ENCODE measurements at regions not wholly inside any gene's neighbourhood (a gene's known extent, or its start where the extent isn't known, plus 50 kb on each side); places are given as distances from the start of the nearest gene placed in this dataset.

GRCh38 chr21:18191139-18191538 is 53.5 kb upstream of the CHODL start:
- DNase-seq: no peak

- no peak for DNase-seq
Observed at GRCh38 chr21:18178509-18178908, 66.1 kb upstream of the CHODL start.

DNA sequence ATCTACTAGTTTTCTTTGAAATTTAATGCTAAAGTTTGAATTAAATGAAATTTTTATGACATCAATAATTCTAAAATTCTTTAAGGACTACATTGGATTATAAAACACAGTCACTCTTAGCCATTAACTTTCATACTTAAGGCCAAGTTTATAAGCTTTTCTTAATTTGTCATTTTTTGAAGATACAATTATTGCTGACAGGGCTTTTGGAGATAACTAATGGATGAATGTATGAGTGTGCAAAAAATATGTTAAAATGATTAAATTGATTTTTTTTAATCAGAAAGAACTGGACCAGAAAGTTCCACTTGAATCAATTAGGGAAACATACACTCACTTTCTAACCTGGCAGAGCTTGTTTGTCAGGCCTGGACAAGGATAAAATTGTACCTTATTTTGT is 70.3 kb upstream of the CHODL start:
- no peak for DNase-seq

- DNase-seq: no peak
Observed at GRCh38 chr21:18170829-18171228, 73.8 kb upstream of the CHODL start.

DNA sequence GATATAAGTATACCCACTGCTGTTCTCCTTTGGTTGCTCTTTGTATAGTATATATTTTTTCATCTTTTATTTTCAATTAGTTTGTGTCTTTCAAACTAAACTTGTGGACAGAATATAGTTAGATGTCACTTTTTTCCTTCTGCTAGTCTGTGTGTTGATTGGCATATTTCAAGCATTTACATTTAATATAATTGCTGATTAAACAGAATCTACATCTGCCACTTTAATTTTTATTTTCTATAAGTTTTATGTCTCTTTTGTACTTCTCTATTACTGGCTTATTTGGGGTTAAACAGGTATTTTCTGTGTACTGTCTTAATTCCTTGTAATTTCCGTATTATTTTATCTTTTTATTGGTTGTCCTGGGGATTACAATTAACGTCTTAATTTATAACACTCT is 74.4 kb upstream of the CHODL start:
- DNase-seq: no peak

DNA sequence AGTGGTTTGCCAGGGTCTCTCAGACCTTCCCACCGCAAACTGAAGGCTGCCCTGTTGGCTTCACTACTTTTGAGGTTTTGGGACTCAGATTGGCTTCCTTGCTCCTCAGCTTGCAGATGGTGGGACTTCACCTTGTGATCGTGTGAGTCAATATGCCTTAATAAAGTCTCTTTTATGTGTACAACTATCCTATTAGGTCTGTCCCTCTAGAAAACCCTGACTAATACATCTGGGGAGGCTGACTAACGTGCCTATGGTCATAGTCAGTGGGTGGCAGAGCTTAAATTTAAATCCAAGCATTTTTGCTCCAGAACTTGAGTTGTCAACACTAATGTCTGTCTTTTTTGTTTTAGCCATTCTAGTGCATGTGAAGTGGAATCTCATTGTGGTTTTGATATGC is 76.5 kb upstream of the CHODL start:
- DNase-seq: no peak

- DNase-seq: peak; percentile 4
Observed at GRCh38 chr21:18164933-18165332, 79.7 kb upstream of the CHODL start.

GRCh38 chr21:18164483-18164882 is 80.2 kb upstream of the CHODL start:
- DNase-seq: no peak

DNA sequence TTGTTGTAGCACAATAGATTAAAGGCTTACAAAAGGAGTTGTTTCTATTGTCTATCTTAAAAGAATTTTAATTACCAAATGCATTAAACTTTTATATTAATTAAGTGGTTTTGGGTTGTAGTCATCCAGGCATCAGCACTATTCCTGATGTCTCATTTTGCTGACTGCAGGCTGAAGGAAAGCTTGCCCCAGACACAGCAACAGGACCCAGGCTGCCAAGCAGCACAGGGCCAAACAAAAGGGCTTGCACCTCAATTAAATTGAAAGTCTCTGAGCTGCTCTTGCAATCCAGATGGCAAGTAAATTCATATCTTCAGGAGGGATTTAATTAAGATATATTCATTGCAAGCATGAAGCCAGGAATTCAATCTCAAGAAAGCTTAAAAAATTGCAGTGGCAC is 80.7 kb upstream of the CHODL start:
- DNase-seq: no peak

DNA sequence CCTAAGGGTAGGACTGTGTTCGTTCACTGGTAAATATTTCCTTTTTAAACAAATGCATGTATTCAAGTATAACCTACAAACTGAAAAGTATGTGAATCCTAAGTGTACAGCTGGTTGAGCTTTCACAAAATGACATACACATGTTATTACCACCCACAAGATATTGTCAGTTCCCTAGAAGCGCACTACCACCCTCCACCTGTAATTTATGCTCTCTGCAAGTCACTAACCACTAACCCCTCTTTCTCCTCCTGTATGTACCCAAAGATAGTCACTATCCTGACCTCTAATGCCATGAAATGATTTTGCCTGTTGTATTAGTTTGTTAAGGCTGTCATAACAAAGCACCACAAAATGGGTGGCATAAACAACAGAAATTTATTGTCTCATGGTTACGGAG is 82.8 kb upstream of the CHODL start:
- DNase-seq: no peak

GRCh38 chr21:18157406-18157805 is 87.2 kb upstream of the CHODL start:
- no peak for DNase-seq

DNA sequence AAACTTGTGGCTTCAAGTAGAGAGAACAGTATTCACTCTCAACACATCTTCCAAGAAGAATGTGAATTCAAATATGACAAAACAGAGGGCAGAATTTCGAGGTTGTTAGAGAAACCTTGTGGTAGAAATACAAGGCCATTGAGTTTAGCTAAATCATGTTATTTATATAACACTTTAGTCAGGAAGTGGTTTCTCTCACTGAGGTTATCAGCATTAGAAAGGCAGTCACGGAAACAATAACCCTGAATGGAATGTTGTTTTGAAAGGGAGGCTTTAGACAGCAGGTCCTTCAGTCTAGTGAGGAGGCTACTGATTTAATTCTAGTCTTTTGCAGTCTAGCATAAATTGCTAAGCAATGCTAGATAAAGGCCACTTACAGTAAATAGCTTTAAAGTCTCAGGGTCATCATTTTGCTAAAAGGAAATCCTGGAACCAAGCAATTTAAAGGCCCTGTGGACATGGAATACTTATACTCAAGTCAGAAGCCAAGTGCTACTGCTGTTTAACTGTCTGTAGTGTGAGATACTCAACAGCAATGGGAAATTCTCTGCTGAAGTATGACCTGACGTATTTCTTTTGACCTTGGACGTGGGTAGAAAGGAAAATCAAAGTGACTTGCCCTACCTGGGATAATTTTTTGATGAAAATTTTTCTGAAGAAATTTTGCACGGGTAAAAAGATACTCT is 89.0 kb upstream of the CHODL start:
- peak; percentile 63 for DNase-seq

GRCh38 chr21:18153063-18153462 is 91.6 kb upstream of the CHODL start:
- DNase-seq: peak; percentile 58

DNA sequence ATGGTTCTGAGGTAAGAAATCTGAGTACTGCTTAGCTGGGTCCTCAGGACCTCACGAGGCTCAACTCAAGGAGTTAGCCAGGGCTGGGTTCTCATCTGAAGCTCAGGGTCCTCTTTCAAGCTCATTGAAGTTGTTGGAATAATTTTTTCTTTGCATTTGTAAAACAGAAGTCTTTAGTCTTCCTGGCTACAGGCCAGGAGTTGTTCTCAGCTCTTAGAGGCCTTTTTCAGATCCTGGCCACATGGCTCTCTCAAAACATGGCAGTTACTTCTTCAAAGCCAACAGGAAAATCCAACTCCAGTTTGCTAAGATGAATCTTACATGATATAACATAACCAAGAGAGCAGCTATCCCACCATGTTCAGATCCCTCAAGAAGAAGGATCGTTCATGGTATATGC is 92.3 kb upstream of the CHODL start:
- no peak for DNase-seq

GRCh38 chr21:18151046-18151445 is 93.6 kb upstream of the CHODL start:
- DNase-seq: no peak

DNA sequence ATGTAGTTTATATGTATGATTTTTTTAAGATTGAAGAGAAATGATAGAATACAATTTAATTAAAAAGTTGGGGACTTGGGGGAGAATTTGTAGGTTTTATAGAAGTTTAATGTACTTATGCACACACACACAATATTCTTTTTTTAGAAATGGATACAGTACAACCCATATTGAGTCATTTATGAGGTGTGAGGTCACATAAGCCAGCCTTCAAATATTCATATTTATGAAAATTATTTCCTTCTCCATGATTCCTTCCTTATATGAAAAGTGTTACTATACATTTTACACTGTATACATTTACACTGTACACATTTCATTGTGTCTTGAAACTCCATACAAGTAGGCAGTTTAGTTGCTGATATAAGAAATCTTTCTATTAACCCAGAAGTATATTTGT is 96.2 kb upstream of the CHODL start:
- no peak for DNase-seq

GRCh38 chr21:18147678-18148077 is 97.0 kb upstream of the CHODL start:
- DNase-seq: peak; percentile 32

DNA sequence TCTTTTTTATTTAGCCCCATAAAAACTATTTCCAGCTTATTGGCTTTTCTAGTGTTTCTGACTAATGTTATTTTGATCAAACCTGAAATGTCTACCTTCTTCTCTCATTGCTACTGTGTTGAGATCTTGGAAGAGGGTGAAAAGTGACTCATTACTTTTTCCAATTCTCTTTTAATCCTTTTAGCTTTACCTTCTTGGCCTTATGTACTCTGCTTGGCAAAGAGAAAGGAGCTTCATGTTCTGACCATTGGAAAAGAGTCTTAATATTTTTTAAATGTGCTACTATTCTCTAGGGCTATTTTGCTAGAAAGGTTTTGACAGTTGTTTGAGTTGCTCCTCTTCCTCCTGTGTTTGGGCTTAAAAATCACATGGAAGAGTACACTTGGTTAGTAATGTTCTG is 97.8 kb upstream of the CHODL start:
- DNase-seq: no peak

- DNase-seq: no peak
Observed at GRCh38 chr21:18144339-18144738, 100.3 kb upstream of the CHODL start.

DNA sequence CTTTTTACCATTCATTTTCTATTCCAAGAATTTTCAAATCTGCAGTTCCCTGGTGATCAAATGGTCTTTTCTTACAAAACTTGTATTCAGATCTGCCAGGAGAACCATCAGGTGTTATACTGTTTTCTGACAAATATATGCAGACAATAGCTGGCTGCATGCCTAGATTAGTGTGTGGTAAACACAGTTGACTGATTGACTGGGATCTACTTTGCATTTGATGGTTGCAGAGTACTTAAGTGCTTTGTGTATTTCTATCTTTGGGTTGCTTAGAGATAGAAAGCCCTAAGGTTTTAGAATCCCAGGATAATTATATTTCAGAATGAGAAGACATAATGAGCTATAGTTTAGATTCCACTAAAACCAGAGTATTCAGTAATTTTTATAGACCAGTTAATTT is 102.0 kb upstream of the CHODL start:
- no peak for DNase-seq

GRCh38 chr21:18138507-18138906 is 106.1 kb upstream of the CHODL start:
- DNase-seq: peak; percentile 9

DNA sequence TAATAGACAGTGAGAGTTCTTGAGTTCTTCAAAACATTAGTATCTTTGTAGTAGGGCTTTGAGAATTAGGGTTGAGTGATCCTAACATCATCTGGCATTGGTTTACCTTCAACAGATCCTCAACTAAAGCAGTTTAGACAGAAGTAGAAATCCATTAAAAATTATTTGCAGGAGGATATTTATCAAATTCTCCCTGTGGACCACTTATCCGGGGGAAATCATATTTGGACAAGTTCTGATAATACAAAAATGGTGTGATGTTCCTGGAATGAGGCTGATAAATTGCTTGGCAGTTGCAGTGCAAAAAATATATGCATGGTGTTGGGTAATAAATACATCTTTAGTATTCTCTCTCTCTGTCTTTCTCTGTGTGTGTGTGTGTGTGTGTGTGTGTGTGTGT is 115.1 kb upstream of the CHODL start:
- no peak for DNase-seq

DNA sequence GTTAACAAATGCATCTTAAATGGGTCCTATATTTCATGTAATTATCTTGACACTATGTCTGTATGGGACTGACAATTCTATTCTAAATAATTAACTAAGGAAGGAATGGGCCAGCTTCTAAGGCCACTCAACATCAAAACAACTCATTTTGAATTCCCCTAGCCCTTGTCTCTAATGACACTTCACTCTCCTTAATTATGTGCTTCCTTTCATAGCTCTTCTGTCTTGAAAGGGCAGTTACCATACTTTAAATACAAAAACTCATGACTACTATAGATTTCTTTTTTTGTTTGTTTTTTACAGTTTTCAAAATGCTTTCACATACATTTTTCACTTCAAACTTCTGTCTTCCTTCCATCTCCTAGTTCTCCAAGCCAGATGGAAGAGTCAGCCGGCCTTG is 126.1 kb upstream of the CHODL start:
- DNase-seq: no peak

GRCh38 chr21:18117176-18117575 is 127.5 kb upstream of the CHODL start:
- no peak for DNase-seq

DNA sequence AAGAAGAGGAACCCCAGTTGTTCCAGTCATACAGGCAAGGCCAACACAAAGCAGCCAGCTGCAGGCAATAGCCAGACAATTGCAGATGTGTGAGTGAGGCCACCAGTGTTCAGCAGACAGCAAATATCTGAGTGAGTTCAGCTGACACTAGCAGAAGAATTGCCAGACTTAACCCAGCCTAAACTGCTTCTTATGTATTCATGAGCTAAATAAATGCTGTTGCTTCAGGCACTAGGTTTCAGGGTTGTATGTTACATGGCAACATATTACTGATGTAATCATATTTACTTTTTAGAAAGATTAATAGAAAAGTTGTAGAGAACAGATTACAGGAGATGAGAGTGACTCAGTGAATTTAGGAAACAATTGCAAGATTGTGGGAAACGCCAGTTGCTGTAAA is 129.8 kb upstream of the CHODL start:
- no peak for DNase-seq

GRCh38 chr21:18104802-18105201 is 139.8 kb upstream of the CHODL start:
- DNase-seq: no peak
